NCI-H446 treated with DMSO at 0.1 percent for 48 hours (cell line): ENCODE measurements at regions not wholly inside any gene's neighbourhood (a gene's known extent, or its start where the extent isn't known, plus 50 kb on each side); places are given as distances from the start of the nearest gene placed in this dataset.

Experiments
- DNase-seq: peaks from one replicate; lab custom pipeline; 2025; lab: John Stamatoyannopoulos, UW

GRCh38 chr1:118246646-118247045 lies 61.6 kb upstream of the SPAG17 start:
- DNase-seq, result no peak

- DNase-seq, result no peak
These were observed 59.2 kb upstream of the SPAG17 start for GRCh38 chr1:118244194-118244593.

- DNase-seq, result no peak
These were observed 58.2 kb upstream of the SPAG17 start for GRCh38 chr1:118243269-118243668.
